HCT116 (cell line): ENCODE measurements at regions not wholly inside any gene's neighbourhood (a gene's known extent, or its start where the extent isn't known, plus 50 kb on each side); places are given as distances from the start of the nearest gene placed in this dataset.

Experiments
- ATAC-seq: fragments of 200-7000 bp; cut with Tn5 transposase; 2 replicates; pipeline ENCODE4 v1.9.1; 2020; ENCODE audit warnings: mild to moderate bottlenecking, moderate library complexity
- BruUV-seq: library from RNA; stranded (reverse); fragments of 400-500 nt; replicated peaks from 2 replicates; lab custom pipeline; 2021; lab: Mats Ljungman, UMichigan
- CTCF ChIA-PET: fragments of 300-600 bp; sonication (Branson Sonifier 250); formaldehyde crosslinking; loops from one replicate; lab custom pipeline; 2021; ENCODE audit warnings: antibody characterized with exemption; lab: Charles Lee
- POLR2A ChIA-PET: fragments of 300-600, 350-600 bp; sonication (Branson Sonifier 250); formaldehyde crosslinking; loops from one replicate; lab custom pipeline; 2021; ENCODE audit warnings: antibody characterized with exemption; lab: Charles Lee
- RAD21 ChIA-PET, 2 experiments: fragments of 300-600 bp; sonication (Branson Sonifier 250); formaldehyde crosslinking; loops; one replicate each; lab custom pipeline; 2023; ENCODE audit warnings: low total read pairs in 2 of 2; ENCODE audit not compliant: uncharacterized antibody in 2 of 2, unreplicated experiment in 2 of 2, low non-redundant PET in 1 of 2; lab: Charles Lee
- DNase-seq: peaks from one replicate; pipeline ENCODE4 v3.0.0-alpha.2; 2010; ENCODE audit warnings: low read depth, low spot score
- H2AFZ ChIP-seq: fragments of 200-600 bp; shearing (Covaris generic), sonication (generic); 2 replicates; pipeline ENCODE4 v1.6.1; 2017; ENCODE audit warnings: low read depth, mixed run types, mixed read lengths, antibody characterized with exemption, low read length; ENCODE audit not compliant: poor library complexity, severe bottlenecking
- H3K27ac ChIP-seq: 2 replicates; pipeline ENCODE4 v1.5.1; 2012; ENCODE audit warnings: low read depth, low read length
- H3K27me3 ChIP-seq: fragments of 200-600 bp; sonication (generic); 2 replicates; pipeline ENCODE4 v1.6.1; 2016; ENCODE audit warnings: mixed run types, low read length, mixed read lengths; ENCODE audit not compliant: insufficient read depth
- H3K36me3 ChIP-seq, 2 experiments: fragments of 200-500 bp in 1 of 2; fragments of 200-600 bp in 1 of 2; sonication (Bioruptor generic) in 1 of 2; sonication (generic) in 1 of 2; 2 replicates each; pipeline versions ENCODE4 v1.5.1 to v1.6.1; 2014 to 2016; ENCODE audit warnings: low read length in 2 of 2, inconsistent platforms in 1 of 2, mixed read lengths in 1 of 2, mixed run types in 1 of 2; ENCODE audit not compliant: insufficient read depth in 2 of 2, control insufficient read depth in 1 of 2
- H3K4me1 ChIP-seq, 2 experiments: fragments of 200-600 bp in 1 of 2; sonication (generic) in 1 of 2; 2 replicates each; pipeline versions ENCODE4 v1.5.1 to v1.6.1; 2012 to 2017; ENCODE audit warnings: low read length in 2 of 2, inconsistent platforms in 1 of 2, mild to moderate bottlenecking in 1 of 2, mixed read lengths in 1 of 2, mixed run types in 1 of 2, moderate library complexity in 1 of 2; ENCODE audit not compliant: insufficient read depth in 2 of 2, control insufficient read depth in 1 of 2
- H3K4me2 ChIP-seq: fragments of 200-600 bp; sonication (generic); 2 replicates; pipeline ENCODE4 v1.6.1; 2017; ENCODE audit warnings: mixed run types, low read length, mixed read lengths
- H3K4me3 ChIP-seq, 2 experiments: fragments of 200-600 bp in 1 of 2; sonication (generic) in 1 of 2; replicated peaks in 1 of 2; 2 replicates each; pipeline ENCODE4 v1.5.1; 2011 to 2016; ENCODE audit warnings: low read length in 2 of 2, control low read depth in 1 of 2, low read depth in 1 of 2, mild to moderate bottlenecking in 1 of 2, mixed read lengths in 1 of 2, mixed run types in 1 of 2
- H3K79me2 ChIP-seq: fragments of 200-600 bp; sonication (generic); 2 replicates; pipeline ENCODE4 v1.6.1; 2017; ENCODE audit warnings: mild to moderate bottlenecking, mixed run types, low read length, moderate library complexity, mixed read lengths; ENCODE audit not compliant: insufficient read depth
- H3K9ac ChIP-seq: fragments of 200-600 bp; sonication (generic); 2 replicates; pipeline ENCODE4 v1.6.1; 2016; ENCODE audit warnings: low read length, mixed read lengths
- H3K9me2 ChIP-seq: fragments of 200-600 bp; sonication (generic), shearing (Covaris generic); 2 replicates; pipeline ENCODE4 v1.6.1; 2017; ENCODE audit warnings: mixed run types, mild to moderate bottlenecking, moderate library complexity; ENCODE audit not compliant: insufficient read depth
- H3K9me3 ChIP-seq, 2 experiments: fragments of 200-500 bp in 1 of 2; fragments of 200-600 bp in 1 of 2; sonication (Bioruptor generic) in 1 of 2; sonication (generic) in 1 of 2; 2 replicates each; pipeline ENCODE4 v1.6.1; 2014 to 2017; ENCODE audit warnings: low read length in 2 of 2, mixed read lengths in 2 of 2, inconsistent platforms in 1 of 2, low read depth in 1 of 2, mild to moderate bottlenecking in 1 of 2, mixed run types in 1 of 2, moderate library complexity in 1 of 2; ENCODE audit not compliant: control insufficient read depth in 1 of 2, insufficient read depth in 1 of 2
- H4K20me1 ChIP-seq: fragments of 200-600 bp; sonication (generic), shearing (Covaris generic); 2 replicates; pipeline ENCODE4 v1.6.1; 2017; ENCODE audit warnings: mixed run types, mild to moderate bottlenecking, moderate library complexity; ENCODE audit not compliant: insufficient read depth
- CBX3 ChIP-seq: IDR thresholded peaks from 2 replicates; pipeline ENCODE4 v1.6.1; 2012; ENCODE audit warnings: low read depth
- CEBPB ChIP-seq: IDR thresholded peaks from 2 replicates; pipeline ENCODE4 v1.6.1; 2012; ENCODE audit warnings: low read depth
- CTCF ChIP-seq, 3 experiments: fragments of 200-600 bp in 1 of 3; sonication (generic) in 1 of 3; IDR thresholded peaks in 2 of 3; conservative IDR thresholded peaks in 1 of 3; 2 replicates each; pipeline ENCODE4 v1.5.1; 2012 to 2017; ENCODE audit warnings: low read depth in 2 of 3, low read length in 2 of 3, antibody characterized with exemption in 1 of 3, borderline replicate concordance in 1 of 3, control low read depth in 1 of 3, mild to moderate bottlenecking in 1 of 3, mixed read lengths in 1 of 3, mixed run types in 1 of 3, moderate library complexity in 1 of 3; ENCODE audit not compliant: insufficient read depth in 1 of 3
- EGR1 ChIP-seq: IDR thresholded peaks from 2 replicates; pipeline ENCODE4 v1.6.1; 2012; ENCODE audit warnings: low read depth
- ELF1 ChIP-seq: IDR thresholded peaks from 2 replicates; pipeline ENCODE4 v1.6.1; 2012; ENCODE audit warnings: low read depth, borderline replicate concordance
- EZH2 ChIP-seq: fragments of 200-600 bp; sonication (generic); IDR thresholded peaks from 2 replicates; pipeline ENCODE4 v1.6.1; 2017; ENCODE audit warnings: antibody characterized with exemption, mixed run types
- JUND ChIP-seq: IDR thresholded peaks from 2 replicates; pipeline ENCODE4 v1.6.1; 2012
- MAX ChIP-seq: IDR thresholded peaks from 2 replicates; pipeline ENCODE4 v1.6.1; 2012
- POLR2AphosphoS5 ChIP-seq: IDR thresholded peaks from 2 replicates; pipeline ENCODE4 v1.6.1; 2011; ENCODE audit warnings: mild to moderate bottlenecking, low read depth, low read length, moderate library complexity
- RAD21 ChIP-seq: IDR thresholded peaks from 2 replicates; pipeline ENCODE4 v1.6.1; 2012; ENCODE audit warnings: low read depth, mild to moderate bottlenecking
- REST ChIP-seq: IDR thresholded peaks from 2 replicates; pipeline ENCODE4 v1.6.1; 2012; ENCODE audit warnings: low read depth
- SIN3A ChIP-seq: IDR thresholded peaks from 2 replicates; pipeline ENCODE4 v1.6.1; 2012; ENCODE audit warnings: low read depth
- SP1 ChIP-seq: IDR thresholded peaks from 2 replicates; pipeline ENCODE4 v1.6.1; 2012; ENCODE audit warnings: low read depth
- SRF ChIP-seq: IDR thresholded peaks from 2 replicates; pipeline ENCODE4 v1.6.1; 2012; ENCODE audit warnings: low read depth
- YY1 ChIP-seq: IDR thresholded peaks from 2 replicates; pipeline ENCODE4 v1.6.1; 2011; ENCODE audit warnings: low read length, low read depth, moderate library complexity, mild to moderate bottlenecking; ENCODE audit not compliant: insufficient replicate concordance; ENCODE audit errors: extremely low read depth
- ZBTB33 ChIP-seq: IDR thresholded peaks from 2 replicates; pipeline ENCODE4 v1.6.1; 2011; ENCODE audit warnings: mild to moderate bottlenecking, low read length, moderate library complexity; ENCODE audit not compliant: insufficient replicate concordance; ENCODE audit errors: extremely low read depth
- intact Hi-C: fragments of 100-400 bp; cut with micrococcal nuclease; formaldehyde crosslinking; loops from 2 replicates; pipeline ENCODE4 v1.10.0; 2022

- Histone ChIP-seq H4K20me1 (no peaks in the 10 kb centered on the region), H3K27ac (no peak overlapping the region), H3K9ac (no peak overlapping the region), H2AFZ (no peak overlapping the region), H3K9me2 (no peaks in the 10 kb centered on the region), H3K36me3 (no peaks in the 10 kb centered on the region), H3K9me3 (peaks cover 13 to 16% of the 10 kb centered on the region in 2 experiments; a peak in 3 of 4 replicates), H3K4me1 (no peaks in the 10 kb centered on the region), H3K4me2 (no peak overlapping the region), H3K27me3 (no peaks in the 10 kb centered on the region), H3K79me2 (no peaks in the 10 kb centered on the region), H3K4me3 (no peak overlapping the region)
- ATAC-seq (no peak), DNase-seq (no peak)
- TF ChIP-seq EGR1 (no peak), ELF1 (no peak), RAD21 (no peak), CEBPB (no peak), REST (no peak), POLR2AphosphoS5 (no peak), SRF (no peak), SIN3A (no peak), EZH2 (no peak), YY1 (no peak), JUND (no peak), SP1 (no peak), CTCF (IDR thresholded peaks at IDR 0.05 in 2 of 3, conservative IDR thresholded peaks at IDR 0.05 in 1 of 3; ENCODE audit: borderline replicate concordance in 1 of 3, insufficient read depth in 1 of 3, low read depth in 2 of 3, low read length in 2 of 3) (no peak), ZBTB33 (no peak), MAX (no peak), CBX3 (no peak)
- no TSS peak for BruUV-seq
- RAD21 ChIA-PET: no interaction called here
- intact Hi-C loops: no loop called here
- CTCF ChIA-PET: no interaction called here
- POLR2A ChIA-PET: no interaction called here
These were observed 476.6 kb upstream of the ROBO1 start for GRCh38 chr3:80244390-80244789.
